ENCODE measurements at regions not wholly inside any gene's neighbourhood (a gene's known extent, or its start where the extent isn't known, plus 50 kb on each side); places are given as distances from the start of the nearest gene placed in this dataset.

- no peak for TF ChIP-seq POLR2AphosphoS5 (IDR thresholded peaks at IDR 0.05)
- no peak for TF ChIP-seq POLR2A (IDR thresholded peaks at IDR 0.05)
- TF ChIP-seq CTCF (IDR thresholded peaks at IDR 0.05): no peak
- no peak for TF ChIP-seq EP300 (IDR thresholded peaks at IDR 0.05)
- no peak overlapping the region for H3K27ac ChIP-seq
- H3K36me3 ChIP-seq: no peaks in the 10 kb centered on the region
- H3K4me3 ChIP-seq: no peak overlapping the region
- no peak for DNase-seq
- H3K4me1 ChIP-seq: no peaks in the 10 kb centered on the region
- 75 to 84% methylated on average over 1 of the region's 1 CpG for WGBS, 2 donors
- ATAC-seq (ENCODE audit: low FRiP score in 2 of 2): no peak
- H3K27me3 ChIP-seq: no peaks in the 10 kb centered on the region
- H3K9me3 ChIP-seq: peaks cover 4 to 32% (median 28%) of the 10 kb centered on the region in 4 donors
Observed at GRCh38 chr4:175215657-175216056, 297.5 kb downstream of the ADAM29 start.

GRCh38 chr4:175229154-175229553 is 311.0 kb downstream of the ADAM29 start:
- no peak for TF ChIP-seq EP300 (IDR thresholded peaks at IDR 0.05)
- TF ChIP-seq CTCF (IDR thresholded peaks at IDR 0.05): no peak
- no peak for TF ChIP-seq POLR2A (IDR thresholded peaks at IDR 0.05)
- TF ChIP-seq POLR2AphosphoS5 (IDR thresholded peaks at IDR 0.05): no peak
- no peaks in the 10 kb centered on the region for H3K36me3 ChIP-seq
- H3K4me1 ChIP-seq: no peaks in the 10 kb centered on the region
- WGBS, 2 donors: 44 to 59% methylated on average over 1 of the region's 1 CpG
- DNase-seq (no peak), ATAC-seq (ENCODE audit: low FRiP score in 2 of 2) (no peak)
- no peaks in the 10 kb centered on the region for H3K9me3 ChIP-seq
- no peak overlapping the region for H3K4me3 ChIP-seq
- H3K27me3 ChIP-seq: no peaks in the 10 kb centered on the region
- no peak overlapping the region for H3K27ac ChIP-seq

GRCh38 chr4:175234162-175234561 is 316.0 kb downstream of the ADAM29 start:
- H3K27ac ChIP-seq: no peak overlapping the region
- DNase-seq: no peak
- 62 to 75% methylated on average over 2 of the region's 2 CpGs for WGBS, 2 donors
- H3K36me3 ChIP-seq: no peaks in the 10 kb centered on the region
- no peak for TF ChIP-seq EP300 (IDR thresholded peaks at IDR 0.05)
- no peak for TF ChIP-seq POLR2A (IDR thresholded peaks at IDR 0.05)
- TF ChIP-seq POLR2AphosphoS5 (IDR thresholded peaks at IDR 0.05): no peak
- TF ChIP-seq CTCF (IDR thresholded peaks at IDR 0.05): no peak
- H3K4me3 ChIP-seq: no peak overlapping the region
- H3K9me3 ChIP-seq: no peaks in the 10 kb centered on the region
- no peak for ATAC-seq (ENCODE audit: low FRiP score in 2 of 2)
- H3K27me3 ChIP-seq: no peaks in the 10 kb centered on the region
- H3K4me1 ChIP-seq: no peaks in the 10 kb centered on the region

GRCh38 chr4:175238827-175239517 is 320.8 kb downstream of the ADAM29 start:
- 73 to 78% methylated on average over 2 of the region's 2 CpGs for WGBS, 2 donors
- Histone ChIP-seq H3K9me3 (no peaks in the 10 kb centered on the region), H3K36me3 (no peaks in the 10 kb centered on the region), H3K27ac (no peak overlapping the region), H3K4me3 (no peak overlapping the region), H3K27me3 (no peaks in the 10 kb centered on the region), H3K4me1 (no peaks in the 10 kb centered on the region)
- DNase-seq (no peak), ATAC-seq (ENCODE audit: low FRiP score in 2 of 2) (no peak)
- TF ChIP-seq POLR2AphosphoS5 (IDR thresholded peaks at IDR 0.05) (no peak), CTCF (IDR thresholded peaks at IDR 0.05) (no peak), EP300 (IDR thresholded peaks at IDR 0.05) (no peak), POLR2A (IDR thresholded peaks at IDR 0.05) (no peak)

- no peak for TF ChIP-seq POLR2AphosphoS5 (IDR thresholded peaks at IDR 0.05)
- no peak for TF ChIP-seq EP300 (IDR thresholded peaks at IDR 0.05)
- Histone ChIP-seq H3K4me1 (no peaks in the 10 kb centered on the region), H3K27me3 (no peaks in the 10 kb centered on the region), H3K4me3 (no peak overlapping the region), H3K36me3 (no peaks in the 10 kb centered on the region), H3K27ac (no peak overlapping the region), H3K9me3 (no peaks in the 10 kb centered on the region)
- DNase-seq (no peak), ATAC-seq (ENCODE audit: low FRiP score in 2 of 2) (no peak)
- WGBS, 2 donors: 75 to 87% methylated on average over 3 of the region's 3 CpGs
Observed at GRCh38 chr4:175246941-175247340, 328.8 kb downstream of the ADAM29 start.

All from upper lobe of left lung (tissue), 6 donors.